CD1c-positive myeloid dendritic cell (primary cell): ENCODE measurements at regions not wholly inside any gene's neighbourhood (a gene's known extent, or its start where the extent isn't known, plus 50 kb on each side); places are given as distances from the start of the nearest gene placed in this dataset.

Experiments used
- DNase-seq: peaks from one replicate; pipeline ENCODE4 v3.0.0-alpha.2; 2016; ENCODE audit errors: extremely low spot score

GRCh38 chr2:128777196-128778035 lies 458.7 kb upstream of the HS6ST1 start:
- DNase-seq, result no peak

- no peak for DNase-seq
These were observed 460.2 kb upstream of the HS6ST1 start for GRCh38 chr2:128778843-128779242.

- DNase-seq, result no peak
These were observed 460.8 kb upstream of the HS6ST1 start for GRCh38 chr2:128779301-128780095.

- DNase-seq, result no peak
These were observed 461.9 kb upstream of the HS6ST1 start for GRCh38 chr2:128780434-128781080.

- DNase-seq, result no peak
These were observed 462.5 kb upstream of the HS6ST1 start for GRCh38 chr2:128781166-128781565.

GRCh38 chr2:128781585-128782385 lies 463.1 kb upstream of the HS6ST1 start:
- DNase-seq, result no peak

- no peak for DNase-seq
These were observed 463.9 kb upstream of the HS6ST1 start for GRCh38 chr2:128782411-128783192.

GRCh38 chr2:128783193-128783671 lies 464.6 kb upstream of the HS6ST1 start:
- no peak for DNase-seq

GRCh38 chr2:128783896-128784295 lies 465.2 kb upstream of the HS6ST1 start:
- no peak for DNase-seq

GRCh38 chr2:128784626-128785306 lies 466.1 kb upstream of the HS6ST1 start:
- DNase-seq, result no peak

GRCh38 chr2:128786316-128786715 lies 467.6 kb upstream of the HS6ST1 start:
- DNase-seq, result no peak

GRCh38 chr2:128786741-128787478 lies 468.2 kb upstream of the HS6ST1 start:
- DNase-seq, result no peak

GRCh38 chr2:128787616-128788015 lies 468.9 kb upstream of the HS6ST1 start:
- DNase-seq, result no peak

GRCh38 chr2:128788636-128789220 lies 470.1 kb upstream of the HS6ST1 start:
- DNase-seq, result no peak

- no peak for DNase-seq
These were observed 470.6 kb upstream of the HS6ST1 start for GRCh38 chr2:128789221-128789620.

- DNase-seq, result no peak
These were observed 471.2 kb upstream of the HS6ST1 start for GRCh38 chr2:128789776-128790455.

GRCh38 chr2:128790541-128791001 lies 471.9 kb upstream of the HS6ST1 start:
- no peak for DNase-seq
